GM12892 (cell line): ENCODE measurements at regions not wholly inside any gene's neighbourhood (a gene's known extent, or its start where the extent isn't known, plus 50 kb on each side); places are given as distances from the start of the nearest gene placed in this dataset.

Source experiments
- DNase-seq: peaks from one replicate; pipeline ENCODE4 v3.0.0; 2011; ENCODE audit not compliant: insufficient read length
- FAIRE-seq: peaks from 2 replicates; lab custom pipeline; 2011; peaks lifted over from hg19 to GRCh38; lab: Jason Lieb, UNC
- POLR2A ChIP-seq: IDR thresholded peaks from 2 replicates; pipeline ENCODE4 v1.6.1; 2011; ENCODE audit warnings: low read depth, low read length, control low read depth
- POLR2AphosphoS5 ChIP-seq: IDR thresholded peaks from 2 replicates; pipeline ENCODE4 v1.6.1; 2011; ENCODE audit warnings: low read depth, low read length, control low read depth
- TAF1 ChIP-seq: IDR thresholded peaks from 2 replicates; pipeline ENCODE4 v1.6.1; 2011; ENCODE audit warnings: low read depth, mild to moderate bottlenecking, control low read depth, low read length, borderline replicate concordance

DNA sequence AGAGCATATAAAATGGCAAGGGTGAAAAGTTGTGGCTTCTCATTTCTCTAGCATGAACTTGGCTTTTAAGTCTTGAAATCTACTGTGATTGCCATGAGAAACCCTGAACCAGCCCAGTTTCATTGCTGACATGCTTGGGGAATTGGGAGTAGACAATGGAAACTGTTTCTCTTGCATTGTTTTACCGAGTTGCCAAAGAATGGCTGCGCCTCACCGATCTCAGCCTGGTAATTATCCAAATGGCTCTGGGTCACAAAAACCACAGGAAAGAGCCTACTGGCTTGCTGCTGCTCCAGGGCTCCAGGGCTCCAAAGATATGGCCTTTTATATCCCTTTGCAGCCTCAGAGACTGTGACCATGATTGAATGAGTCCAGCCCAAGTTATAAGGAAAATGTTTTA, 310.4 kb upstream of the NT5C1B start:
- TF ChIP-seq TAF1 (no peak), POLR2AphosphoS5 (no peak), POLR2A (no peak)
- FAIRE-seq (no peak), DNase-seq (no peak)

DNA sequence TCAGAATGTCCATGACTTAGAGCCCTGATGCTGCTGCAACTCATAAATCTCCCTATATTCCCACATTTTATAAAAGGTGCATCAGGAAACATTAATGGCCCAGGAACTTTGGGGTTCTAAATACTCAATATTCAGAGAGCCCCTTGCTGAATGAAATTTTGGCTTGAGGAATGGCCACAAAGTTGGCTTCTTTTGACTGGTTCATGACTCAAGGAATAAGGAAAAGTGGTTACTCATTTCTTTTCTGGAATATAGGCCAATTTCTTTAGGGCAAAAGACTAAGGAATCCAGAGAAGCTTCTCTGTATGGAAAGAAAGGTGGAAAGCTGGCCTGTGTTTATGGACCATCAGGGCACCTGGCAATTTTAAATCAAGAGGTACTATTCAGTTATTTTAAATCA, 308.9 kb upstream of the NT5C1B start:
- TF ChIP-seq POLR2A, result no peak
- TF ChIP-seq POLR2AphosphoS5, result no peak
- no peak for TF ChIP-seq TAF1
- DNase-seq (no peak), FAIRE-seq (no peak)

- FAIRE-seq (no peak), DNase-seq (no peak)
- TF ChIP-seq POLR2AphosphoS5 (no peak), TAF1 (no peak), POLR2A (no peak)
These were observed 306.9 kb upstream of the NT5C1B start for GRCh38 chr2:18896125-18896764.

- FAIRE-seq, result no peak
- TF ChIP-seq POLR2AphosphoS5 (no peak), POLR2A (no peak), TAF1 (no peak)
- no peak for DNase-seq
These were observed 302.4 kb upstream of the NT5C1B start for GRCh38 chr2:18891600-18892345.

- TF ChIP-seq POLR2AphosphoS5 (no peak), TAF1 (no peak), POLR2A (no peak)
- DNase-seq, result no peak
- no peak for FAIRE-seq
These were observed 300.4 kb upstream of the NT5C1B start for GRCh38 chr2:18889565-18890332.

GRCh38 chr2:18885457-18885856, 296.1 kb upstream of the NT5C1B start:
- no peak for TF ChIP-seq POLR2AphosphoS5
- TF ChIP-seq POLR2A, result no peak
- TF ChIP-seq TAF1, result no peak
- DNase-seq (no peak), FAIRE-seq (no peak)

- DNase-seq, result no peak
- TF ChIP-seq TAF1 (no peak), POLR2A (no peak), POLR2AphosphoS5 (no peak)
These were observed 294.5 kb upstream of the NT5C1B start for GRCh38 chr2:18883616-18884456.

DNA sequence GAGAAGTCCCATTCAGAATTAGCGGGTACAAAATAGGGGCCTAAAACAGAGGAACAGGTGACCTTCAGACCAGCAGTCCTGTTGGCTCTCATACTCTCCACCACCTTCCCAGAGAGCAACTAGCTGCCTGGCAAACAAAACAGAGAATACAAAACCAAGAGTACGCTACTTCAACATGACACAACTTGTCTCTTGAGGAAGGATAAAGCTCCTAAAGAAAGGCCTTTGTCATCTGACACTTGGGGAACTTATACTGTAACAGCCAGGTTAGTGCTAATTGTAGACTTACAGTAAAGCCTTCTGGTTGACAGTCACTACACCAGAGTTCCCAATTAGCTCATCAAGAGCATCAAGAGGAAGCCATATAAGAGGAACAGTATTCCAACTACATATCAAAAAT, 282.1 kb upstream of the NT5C1B start:
- DNase-seq (no peak), FAIRE-seq (no peak)
- no peak for TF ChIP-seq TAF1
- no peak for TF ChIP-seq POLR2AphosphoS5
- TF ChIP-seq POLR2A, result no peak

More at GRCh38 chr2:18883616-18884456, 294.5 kb upstream of the NT5C1B start:
- no peak for FAIRE-seq

DNA sequence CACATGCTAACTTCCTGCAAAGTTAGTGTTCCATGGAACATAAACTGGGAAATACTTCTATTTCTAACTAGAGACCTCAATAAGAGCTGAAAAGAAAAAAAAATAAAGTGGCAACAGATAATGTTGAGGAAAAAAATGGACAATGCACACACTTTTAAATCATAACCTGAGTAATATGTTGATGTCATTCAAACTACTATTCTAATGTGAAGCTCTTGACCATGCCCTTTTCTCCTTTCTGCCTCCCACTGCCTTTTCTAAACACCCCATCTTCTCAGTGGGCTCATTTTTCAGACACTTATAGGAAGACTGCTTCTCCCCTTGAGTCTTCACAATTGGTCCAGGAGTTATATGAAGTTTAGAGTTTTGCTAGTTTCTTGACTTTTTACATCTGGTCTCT, 280.9 kb upstream of the NT5C1B start:
- DNase-seq (no peak), FAIRE-seq (no peak)

GRCh38 chr2:18861951-18862350, 272.6 kb upstream of the NT5C1B start:
- TF ChIP-seq POLR2AphosphoS5 (no peak), TAF1 (no peak), POLR2A (no peak)
- no peak for FAIRE-seq
- DNase-seq, result no peak

More for the DNA sequence above, 280.9 kb upstream of the NT5C1B start:
- TF ChIP-seq TAF1, result no peak
- no peak for TF ChIP-seq POLR2AphosphoS5
- no peak for TF ChIP-seq POLR2A

GRCh38 chr2:18860179-18860578, 270.8 kb upstream of the NT5C1B start:
- FAIRE-seq, result no peak
- TF ChIP-seq POLR2AphosphoS5 (no peak), TAF1 (no peak), POLR2A (no peak)
- no peak for DNase-seq
